GM23338 (cell line): ENCODE measurements at regions not wholly inside any gene's neighbourhood (a gene's known extent, or its start where the extent isn't known, plus 50 kb on each side); places are given as distances from the start of the nearest gene placed in this dataset.
"Not testable (repeated sequence)": the region's sequence is repeated elsewhere in the genome, so short reads cannot be mapped to it uniquely, and the experiment has no call there.

Experiments used
- ATAC-seq: fragments of 200-7000 bp; cut with Tn5 transposase; 3 replicates; pipeline ENCODE4 v1.9.1; 2020
- DNase-seq: peaks from one replicate; pipeline ENCODE4 v3.0.0-alpha.2; 2015; ENCODE audit warnings: low spot score
- H2AFZ ChIP-seq: fragments of 200-600 bp; sonication (generic); 2 replicates; pipeline ENCODE4 v1.8.0; 2016; ENCODE audit warnings: antibody characterized with exemption, mild to moderate bottlenecking, moderate library complexity
- H3F3A ChIP-seq: fragments of 200-600 bp; sonication (generic); replicated peaks from 2 replicates; pipeline ENCODE4 v1.8.0; 2017; ENCODE audit warnings: antibody characterized with exemption, mixed run types, low read depth
- H3K27ac ChIP-seq: fragments of 200-600 bp; sonication (generic); 2 replicates; pipeline ENCODE4 v1.6.1; 2016; ENCODE audit warnings: low read depth
- H3K27me3 ChIP-seq: fragments of 200-600 bp; sonication (generic); 2 replicates; pipeline ENCODE4 v1.8.0; 2016; ENCODE audit warnings: mild to moderate bottlenecking, mixed run types, moderate library complexity; ENCODE audit not compliant: insufficient read depth
- H3K36me3 ChIP-seq: fragments of 200-600 bp; sonication (generic); 2 replicates; pipeline ENCODE4 v1.8.0; 2016; ENCODE audit warnings: mild to moderate bottlenecking; ENCODE audit not compliant: insufficient read depth
- H3K4me1 ChIP-seq: fragments of 200-600 bp; sonication (generic); 2 replicates; pipeline ENCODE4 v1.8.0; 2016; ENCODE audit warnings: mild to moderate bottlenecking, moderate library complexity; ENCODE audit not compliant: insufficient read depth
- H3K4me2 ChIP-seq: fragments of 200-600 bp; sonication (generic); 2 replicates; pipeline ENCODE4 v1.7.1; 2017; ENCODE audit warnings: mixed run types
- H3K4me3 ChIP-seq: fragments of 200-600 bp; sonication (generic); 2 replicates; pipeline ENCODE4 v1.6.1; 2016; ENCODE audit warnings: mixed run types
- H3K79me2 ChIP-seq: fragments of 200-600 bp; sonication (generic); replicated peaks from 2 replicates; pipeline ENCODE4 v1.8.0; 2017; ENCODE audit warnings: mild to moderate bottlenecking; ENCODE audit not compliant: insufficient read depth
- H3K9me2 ChIP-seq: fragments of 200-600 bp; sonication (generic); 2 replicates; pipeline ENCODE4 v1.8.0; 2017; ENCODE audit not compliant: insufficient read depth
- H4K20me1 ChIP-seq: fragments of 200-600 bp; sonication (generic); replicated peaks from 2 replicates; pipeline ENCODE4 v1.8.0; 2017; ENCODE audit warnings: mild to moderate bottlenecking; ENCODE audit not compliant: insufficient read depth
- H3K27ac Mint-ChIP-seq: 2 replicates; pipeline ENCODE4 v1.8.0; 2020; ENCODE audit warnings: inconsistent platforms, mild to moderate bottlenecking, moderate library complexity, mixed read lengths
- H3K27me3 Mint-ChIP-seq: 3 replicates; pipeline ENCODE4 v1.8.0; 2022; ENCODE audit warnings: low read depth, mild to moderate bottlenecking, moderate library complexity, mixed read lengths, inconsistent platforms; ENCODE audit not compliant: insufficient read depth, poor library complexity
- H3K36me3 Mint-ChIP-seq: 3 replicates; pipeline ENCODE4 v1.8.0; 2021; ENCODE audit warnings: low read depth, mild to moderate bottlenecking, inconsistent platforms, moderate library complexity, mixed read lengths
- H3K4me1 Mint-ChIP-seq: 3 replicates; pipeline ENCODE4 v1.8.0; 2020; ENCODE audit warnings: mild to moderate bottlenecking, inconsistent platforms, mixed read lengths
- H3K4me3 Mint-ChIP-seq: 3 replicates; pipeline ENCODE4 v1.8.0; 2021; ENCODE audit warnings: moderate library complexity, mild to moderate bottlenecking, inconsistent platforms, mixed read lengths
- H3K9me3 Mint-ChIP-seq: 3 replicates; pipeline ENCODE4 v1.8.0; 2020; ENCODE audit warnings: moderate library complexity, mild to moderate bottlenecking, inconsistent platforms, mixed read lengths
- EZH2 ChIP-seq: fragments of 200-600 bp; sonication (generic); IDR thresholded peaks from one replicate; pipeline ENCODE4 v1.8.0; 2017; ENCODE audit warnings: antibody characterized with exemption, mild to moderate bottlenecking, low read depth; ENCODE audit not compliant: unreplicated experiment
- EZH2phosphoT487 ChIP-seq: fragments of 200-600 bp; sonication (generic); IDR thresholded peaks from one replicate; pipeline ENCODE4 v1.8.1; 2018; ENCODE audit warnings: antibody characterized with exemption; ENCODE audit not compliant: unreplicated experiment
- JUNB ChIP-seq: IDR thresholded peaks from one replicate; pipeline ENCODE4 v1.6.1; 2016; ENCODE audit warnings: antibody characterized with exemption; ENCODE audit not compliant: unreplicated experiment
- NANOG ChIP-seq: IDR thresholded peaks from 2 replicates; pipeline ENCODE4 v1.6.1; 2016; ENCODE audit warnings: antibody characterized with exemption, borderline replicate concordance
- POLR2AphosphoS5 ChIP-seq: IDR thresholded peaks from 2 replicates; pipeline ENCODE4 v1.6.1; 2016; ENCODE audit warnings: antibody characterized with exemption, low read depth
- ZNF331 ChIP-seq: fragments of 250-450 bp; sonication (Bioruptor Pico); IDR thresholded peaks from 2 replicates; pipeline ENCODE4 v1.5.0; 2020; ENCODE audit warnings: low read depth, mild to moderate bottlenecking, moderate library complexity
- TF ChIP-seq, protein P1 (sequence below): IDR thresholded peaks from 2 replicates; pipeline ENCODE4 v1.6.1; 2016; ENCODE audit warnings: antibody characterized with exemption
- TF ChIP-seq, protein P2 (sequence below), 2 experiments: fragments of 200-600 bp in 1 of 2; sonication (generic) in 1 of 2; conservative IDR thresholded peaks; 2 replicates each; pipeline versions ENCODE4 v1.5.1 to v1.6.1; 2016 to 2017; ENCODE audit warnings: antibody characterized with exemption in 2 of 2, low read depth in 2 of 2, mild to moderate bottlenecking in 2 of 2, moderate library complexity in 1 of 2
- TF ChIP-seq, protein P3 (sequence below): IDR thresholded peaks from one replicate; pipeline ENCODE4 v1.6.1; 2018; ENCODE audit warnings: antibody characterized with exemption; ENCODE audit not compliant: unreplicated experiment

DNA sequence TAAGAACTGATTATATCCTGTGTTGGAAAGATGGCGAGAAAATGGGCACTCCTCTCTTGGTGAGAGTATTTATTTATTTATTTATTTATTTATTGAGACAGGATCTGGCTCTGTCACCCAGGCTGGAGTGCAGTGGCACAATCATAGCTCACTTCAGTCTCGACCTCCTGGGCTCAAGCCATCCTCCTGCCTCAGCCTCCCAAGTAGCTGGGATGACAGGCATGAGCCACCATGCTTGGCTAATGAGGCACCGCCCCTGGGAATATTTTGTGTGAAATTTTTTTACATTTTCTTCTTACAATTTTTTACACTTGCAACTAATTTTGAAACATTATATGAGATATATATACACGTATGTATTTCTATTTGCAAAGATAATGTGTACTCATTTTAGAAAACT, 150.5 kb upstream of the PRR20G start (continued):
- TF ChIP-seq NANOG, result no peak
- TF ChIP-seq, protein P1, sequence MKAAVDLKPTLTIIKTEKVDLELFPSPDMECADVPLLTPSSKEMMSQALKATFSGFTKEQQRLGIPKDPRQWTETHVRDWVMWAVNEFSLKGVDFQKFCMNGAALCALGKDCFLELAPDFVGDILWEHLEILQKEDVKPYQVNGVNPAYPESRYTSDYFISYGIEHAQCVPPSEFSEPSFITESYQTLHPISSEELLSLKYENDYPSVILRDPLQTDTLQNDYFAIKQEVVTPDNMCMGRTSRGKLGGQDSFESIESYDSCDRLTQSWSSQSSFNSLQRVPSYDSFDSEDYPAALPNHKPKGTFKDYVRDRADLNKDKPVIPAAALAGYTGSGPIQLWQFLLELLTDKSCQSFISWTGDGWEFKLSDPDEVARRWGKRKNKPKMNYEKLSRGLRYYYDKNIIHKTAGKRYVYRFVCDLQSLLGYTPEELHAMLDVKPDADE, result no peak
- no peak for TF ChIP-seq JUNB
- TF ChIP-seq, protein P2, sequence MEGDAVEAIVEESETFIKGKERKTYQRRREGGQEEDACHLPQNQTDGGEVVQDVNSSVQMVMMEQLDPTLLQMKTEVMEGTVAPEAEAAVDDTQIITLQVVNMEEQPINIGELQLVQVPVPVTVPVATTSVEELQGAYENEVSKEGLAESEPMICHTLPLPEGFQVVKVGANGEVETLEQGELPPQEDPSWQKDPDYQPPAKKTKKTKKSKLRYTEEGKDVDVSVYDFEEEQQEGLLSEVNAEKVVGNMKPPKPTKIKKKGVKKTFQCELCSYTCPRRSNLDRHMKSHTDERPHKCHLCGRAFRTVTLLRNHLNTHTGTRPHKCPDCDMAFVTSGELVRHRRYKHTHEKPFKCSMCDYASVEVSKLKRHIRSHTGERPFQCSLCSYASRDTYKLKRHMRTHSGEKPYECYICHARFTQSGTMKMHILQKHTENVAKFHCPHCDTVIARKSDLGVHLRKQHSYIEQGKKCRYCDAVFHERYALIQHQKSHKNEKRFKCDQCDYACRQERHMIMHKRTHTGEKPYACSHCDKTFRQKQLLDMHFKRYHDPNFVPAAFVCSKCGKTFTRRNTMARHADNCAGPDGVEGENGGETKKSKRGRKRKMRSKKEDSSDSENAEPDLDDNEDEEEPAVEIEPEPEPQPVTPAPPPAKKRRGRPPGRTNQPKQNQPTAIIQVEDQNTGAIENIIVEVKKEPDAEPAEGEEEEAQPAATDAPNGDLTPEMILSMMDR (conservative IDR thresholded peaks at IDR 0.05; ENCODE audit: low read depth in 2 of 2), result no peak
- no peak for TF ChIP-seq EZH2phosphoT487
- no peak for TF ChIP-seq POLR2AphosphoS5
- no peak for TF ChIP-seq EZH2
- TF ChIP-seq ZNF331 (CRISPR knock-in tag), result no peak

DNA sequence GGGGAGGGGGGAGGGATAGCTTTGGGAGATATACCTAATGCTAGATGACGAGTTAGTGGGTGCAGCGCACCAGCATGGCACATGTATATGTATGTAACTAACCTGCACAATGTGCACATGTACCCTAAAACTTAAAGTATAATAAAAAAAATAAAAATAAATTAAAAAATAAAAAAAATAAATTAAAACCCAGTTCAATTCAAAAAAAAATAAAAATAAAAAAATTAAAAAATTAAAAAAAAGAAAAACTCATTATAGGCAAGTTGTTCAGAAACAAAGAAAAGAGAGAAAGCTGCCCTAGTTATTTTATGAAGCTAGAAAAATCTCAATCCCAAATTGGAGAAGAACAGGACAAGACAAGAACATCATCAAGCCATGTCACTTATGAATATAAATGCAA, 147.5 kb upstream of the PRR20G start:
- H3K27me3 Mint-ChIP-seq, H3K79me2 ChIP-seq, H3K27ac Mint-ChIP-seq, H4K20me1 ChIP-seq, DNase-seq, H3K27me3 ChIP-seq, H3F3A ChIP-seq, H3K36me3 Mint-ChIP-seq, H3K4me1 Mint-ChIP-seq, H3K36me3 ChIP-seq, H3K27ac ChIP-seq, H3K9me3 Mint-ChIP-seq, H3K4me3 Mint-ChIP-seq, ATAC-seq, H2AFZ ChIP-seq, H3K4me2 ChIP-seq, H3K9me2 ChIP-seq, H3K4me3 ChIP-seq: not testable (repeated sequence)
- H3K4me1 ChIP-seq, result peaks cover 11% of the 10 kb centered on the region

DNA sequence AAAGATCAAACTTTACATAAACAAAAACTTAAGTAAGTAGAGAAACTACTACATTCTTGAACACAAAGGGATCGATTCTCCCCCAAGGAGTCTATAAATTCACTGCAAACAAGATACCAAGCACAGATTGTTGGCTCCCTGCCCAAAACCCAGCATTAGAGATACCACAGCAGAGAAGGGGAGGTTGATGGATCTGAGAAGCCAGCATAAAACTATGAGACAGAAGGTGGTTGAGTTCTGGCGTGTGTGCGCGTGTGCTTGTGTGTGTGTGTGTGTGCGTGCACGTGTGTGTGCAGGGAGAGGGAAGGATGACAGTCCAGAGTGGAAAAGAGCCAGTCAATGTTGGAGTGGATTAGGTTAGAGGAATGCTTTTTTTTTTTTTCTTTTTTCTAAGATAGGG, 143.2 kb upstream of the PRR20G start:
- Histone ChIP-seq H3K4me2 (no peak overlapping the region), H3K4me3 (no peak overlapping the region), H4K20me1 (no peaks in the 10 kb centered on the region), H3K79me2 (no peaks in the 10 kb centered on the region), H3K27me3 (no peaks in the 10 kb centered on the region), H2AFZ (no peak overlapping the region), H3K4me1 (no peaks in the 10 kb centered on the region), H3F3A (no peaks in the 10 kb centered on the region), H3K27ac (no peak overlapping the region), H3K9me2 (no peaks in the 10 kb centered on the region), H3K36me3 (no peaks in the 10 kb centered on the region)
- no peak overlapping the region for H3K27ac Mint-ChIP-seq
- no peaks in the 10 kb centered on the region for H3K36me3 Mint-ChIP-seq
- no peak for ATAC-seq
- peaks cover 4% of the 10 kb centered on the region for H3K27me3 Mint-ChIP-seq
- H3K4me1 Mint-ChIP-seq, result peaks cover 4% of the 10 kb centered on the region; the same call in 1 of the 3 replicates
- no peaks in the 10 kb centered on the region; the same call in 2 of the 3 replicates for H3K9me3 Mint-ChIP-seq
- DNase-seq, result no peak
- no peak overlapping the region for H3K4me3 Mint-ChIP-seq
- TF ChIP-seq, protein P3, sequence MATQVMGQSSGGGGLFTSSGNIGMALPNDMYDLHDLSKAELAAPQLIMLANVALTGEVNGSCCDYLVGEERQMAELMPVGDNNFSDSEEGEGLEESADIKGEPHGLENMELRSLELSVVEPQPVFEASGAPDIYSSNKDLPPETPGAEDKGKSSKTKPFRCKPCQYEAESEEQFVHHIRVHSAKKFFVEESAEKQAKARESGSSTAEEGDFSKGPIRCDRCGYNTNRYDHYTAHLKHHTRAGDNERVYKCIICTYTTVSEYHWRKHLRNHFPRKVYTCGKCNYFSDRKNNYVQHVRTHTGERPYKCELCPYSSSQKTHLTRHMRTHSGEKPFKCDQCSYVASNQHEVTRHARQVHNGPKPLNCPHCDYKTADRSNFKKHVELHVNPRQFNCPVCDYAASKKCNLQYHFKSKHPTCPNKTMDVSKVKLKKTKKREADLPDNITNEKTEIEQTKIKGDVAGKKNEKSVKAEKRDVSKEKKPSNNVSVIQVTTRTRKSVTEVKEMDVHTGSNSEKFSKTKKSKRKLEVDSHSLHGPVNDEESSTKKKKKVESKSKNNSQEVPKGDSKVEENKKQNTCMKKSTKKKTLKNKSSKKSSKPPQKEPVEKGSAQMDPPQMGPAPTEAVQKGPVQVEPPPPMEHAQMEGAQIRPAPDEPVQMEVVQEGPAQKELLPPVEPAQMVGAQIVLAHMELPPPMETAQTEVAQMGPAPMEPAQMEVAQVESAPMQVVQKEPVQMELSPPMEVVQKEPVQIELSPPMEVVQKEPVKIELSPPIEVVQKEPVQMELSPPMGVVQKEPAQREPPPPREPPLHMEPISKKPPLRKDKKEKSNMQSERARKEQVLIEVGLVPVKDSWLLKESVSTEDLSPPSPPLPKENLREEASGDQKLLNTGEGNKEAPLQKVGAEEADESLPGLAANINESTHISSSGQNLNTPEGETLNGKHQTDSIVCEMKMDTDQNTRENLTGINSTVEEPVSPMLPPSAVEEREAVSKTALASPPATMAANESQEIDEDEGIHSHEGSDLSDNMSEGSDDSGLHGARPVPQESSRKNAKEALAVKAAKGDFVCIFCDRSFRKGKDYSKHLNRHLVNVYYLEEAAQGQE, result no peak
- TF ChIP-seq, protein P1, result no peak
- TF ChIP-seq JUNB, result no peak
- no peak for TF ChIP-seq ZNF331 (CRISPR knock-in tag)
- no peak for TF ChIP-seq NANOG
- TF ChIP-seq EZH2phosphoT487, result no peak
